ENCODE measurements at regions not wholly inside any gene's neighbourhood (a gene's known extent, or its start where the extent isn't known, plus 50 kb on each side); places are given as distances from the start of the nearest gene placed in this dataset.

- Mint-ChIP-seq H3K36me3 (ENCODE audit: low read depth) (no peaks in the 10 kb centered on the region), H3K27ac (no peak overlapping the region), H3K27me3 (no peaks in the 10 kb centered on the region), H3K4me3 (no peak overlapping the region), H3K4me1 (no peaks in the 10 kb centered on the region), H3K9me3 (peaks cover 20% of the 10 kb centered on the region)
- no peak for ATAC-seq (replicated peaks)
Observed at GRCh38 chr6:65818576-65818975, 111.5 kb upstream of the EYS start.

- no peaks in the 10 kb centered on the region for H3K36me3 Mint-ChIP-seq (ENCODE audit: low read depth)
- no peak for ATAC-seq (replicated peaks)
- no peak overlapping the region for H3K27ac Mint-ChIP-seq
- no peaks in the 10 kb centered on the region for H3K27me3 Mint-ChIP-seq
- no peak overlapping the region for H3K4me3 Mint-ChIP-seq
- no peaks in the 10 kb centered on the region for H3K4me1 Mint-ChIP-seq
- H3K9me3 Mint-ChIP-seq = peaks cover 20% of the 10 kb centered on the region
Observed at GRCh38 chr6:65816991-65817390, 110.0 kb upstream of the EYS start.

- H3K27me3 Mint-ChIP-seq = no peaks in the 10 kb centered on the region
- no peaks in the 10 kb centered on the region for H3K4me1 Mint-ChIP-seq
- peaks cover 12% of the 10 kb centered on the region for H3K9me3 Mint-ChIP-seq
- ATAC-seq (replicated peaks) = no peak
- H3K27ac Mint-ChIP-seq = no peak overlapping the region
- H3K4me3 Mint-ChIP-seq = no peak overlapping the region
- no peaks in the 10 kb centered on the region for H3K36me3 Mint-ChIP-seq (ENCODE audit: low read depth)
Observed at GRCh38 chr6:65814071-65814470, 107.0 kb upstream of the EYS start.

GRCh38 chr6:65803186-65803585, 96.2 kb upstream of the EYS start:
- Mint-ChIP-seq H3K36me3 (ENCODE audit: low read depth) (no peaks in the 10 kb centered on the region), H3K27me3 (no peaks in the 10 kb centered on the region), H3K4me1 (no peaks in the 10 kb centered on the region), H3K27ac (no peak overlapping the region), H3K9me3 (peaks cover 5% of the 10 kb centered on the region), H3K4me3 (no peak overlapping the region)
- ATAC-seq (replicated peaks) = no peak

GRCh38 chr6:65799389-65799788, 92.4 kb upstream of the EYS start:
- no peak for ATAC-seq (replicated peaks)
- Mint-ChIP-seq H3K36me3 (ENCODE audit: low read depth) (no peaks in the 10 kb centered on the region), H3K27me3 (no peaks in the 10 kb centered on the region), H3K4me1 (no peaks in the 10 kb centered on the region), H3K9me3 (peaks cover 10% of the 10 kb centered on the region), H3K27ac (no peak overlapping the region), H3K4me3 (no peak overlapping the region)

GRCh38 chr6:65798280-65799014, 91.4 kb upstream of the EYS start:
- no peaks in the 10 kb centered on the region for H3K36me3 Mint-ChIP-seq (ENCODE audit: low read depth)
- ATAC-seq (replicated peaks) = no peak

GRCh38 chr6:65790666-65791065, 83.6 kb upstream of the EYS start:
- H3K4me1 Mint-ChIP-seq = no peaks in the 10 kb centered on the region
- H3K9me3 Mint-ChIP-seq = peaks cover 10% of the 10 kb centered on the region
- no peak for ATAC-seq (replicated peaks)
- no peaks in the 10 kb centered on the region for H3K27me3 Mint-ChIP-seq
- H3K4me3 Mint-ChIP-seq = no peak overlapping the region
- H3K36me3 Mint-ChIP-seq (ENCODE audit: low read depth) = no peaks in the 10 kb centered on the region
- H3K27ac Mint-ChIP-seq = no peak overlapping the region

More at GRCh38 chr6:65798280-65799014, 91.4 kb upstream of the EYS start:
- Mint-ChIP-seq H3K4me3 (no peak overlapping the region), H3K4me1 (no peaks in the 10 kb centered on the region), H3K27me3 (no peaks in the 10 kb centered on the region), H3K27ac (no peak overlapping the region), H3K9me3 (peaks cover 14% of the 10 kb centered on the region)

- no peak overlapping the region for H3K4me3 Mint-ChIP-seq
- H3K27ac Mint-ChIP-seq = no peak overlapping the region
- H3K4me1 Mint-ChIP-seq = no peaks in the 10 kb centered on the region
- H3K36me3 Mint-ChIP-seq (ENCODE audit: low read depth) = no peaks in the 10 kb centered on the region
- ATAC-seq (replicated peaks) = no peak
- peaks cover 6% of the 10 kb centered on the region for H3K9me3 Mint-ChIP-seq
- no peaks in the 10 kb centered on the region for H3K27me3 Mint-ChIP-seq
Observed at GRCh38 chr6:65787787-65788186, 80.8 kb upstream of the EYS start.

- Mint-ChIP-seq H3K9me3 (peaks cover 9% of the 10 kb centered on the region), H3K36me3 (ENCODE audit: low read depth) (no peaks in the 10 kb centered on the region), H3K4me3 (no peak overlapping the region), H3K27ac (no peak overlapping the region), H3K4me1 (no peaks in the 10 kb centered on the region), H3K27me3 (no peaks in the 10 kb centered on the region)
- no peak for ATAC-seq (replicated peaks)
Observed at GRCh38 chr6:65786815-65787214, 79.8 kb upstream of the EYS start.

- ATAC-seq (replicated peaks) = no peak
- H3K9me3 Mint-ChIP-seq = peaks cover 8% of the 10 kb centered on the region
- no peak overlapping the region for H3K4me3 Mint-ChIP-seq
- H3K36me3 Mint-ChIP-seq (ENCODE audit: low read depth) = no peaks in the 10 kb centered on the region
- no peaks in the 10 kb centered on the region for H3K4me1 Mint-ChIP-seq
- no peak overlapping the region for H3K27ac Mint-ChIP-seq
- H3K27me3 Mint-ChIP-seq = no peaks in the 10 kb centered on the region
Observed at GRCh38 chr6:65780691-65781090, 73.7 kb upstream of the EYS start.

- Mint-ChIP-seq H3K4me3 (no peak overlapping the region), H3K27me3 (no peaks in the 10 kb centered on the region), H3K27ac (no peak overlapping the region), H3K4me1 (no peaks in the 10 kb centered on the region), H3K9me3 (peaks cover 16% of the 10 kb centered on the region), H3K36me3 (ENCODE audit: low read depth) (no peaks in the 10 kb centered on the region)
- ATAC-seq (replicated peaks) = no peak
Observed at GRCh38 chr6:65776332-65776731, 69.3 kb upstream of the EYS start.

- H3K9me3 Mint-ChIP-seq = peaks cover 12% of the 10 kb centered on the region
- no peak overlapping the region for H3K27ac Mint-ChIP-seq
- ATAC-seq (replicated peaks) = no peak
- no peak overlapping the region for H3K4me3 Mint-ChIP-seq
- no peaks in the 10 kb centered on the region for H3K4me1 Mint-ChIP-seq
- no peaks in the 10 kb centered on the region for H3K27me3 Mint-ChIP-seq
- no peaks in the 10 kb centered on the region for H3K36me3 Mint-ChIP-seq (ENCODE audit: low read depth)
Observed at GRCh38 chr6:65771946-65772345, 64.9 kb upstream of the EYS start.

GRCh38 chr6:65761890-65762289, 54.9 kb upstream of the EYS start:
- no peaks in the 10 kb centered on the region for H3K4me1 Mint-ChIP-seq
- no peak overlapping the region for H3K4me3 Mint-ChIP-seq
- H3K27me3 Mint-ChIP-seq = no peaks in the 10 kb centered on the region
- H3K27ac Mint-ChIP-seq = no peak overlapping the region
- peaks cover 7% of the 10 kb centered on the region for H3K9me3 Mint-ChIP-seq
- ATAC-seq (replicated peaks) = no peak
- H3K36me3 Mint-ChIP-seq (ENCODE audit: low read depth) = no peaks in the 10 kb centered on the region

GRCh38 chr6:65760285-65760684, 53.3 kb upstream of the EYS start:
- Mint-ChIP-seq H3K27me3 (no peaks in the 10 kb centered on the region), H3K4me1 (no peaks in the 10 kb centered on the region), H3K27ac (no peak overlapping the region), H3K9me3 (peaks cover 11% of the 10 kb centered on the region), H3K4me3 (no peak overlapping the region), H3K36me3 (ENCODE audit: low read depth) (no peaks in the 10 kb centered on the region)
- no peak for ATAC-seq (replicated peaks)
